SHP77 (cell line): ENCODE measurements at regions not wholly inside any gene's neighbourhood (a gene's known extent, or its start where the extent isn't known, plus 50 kb on each side); places are given as distances from the start of the nearest gene placed in this dataset.

Experiments used
- DNase-seq, 2 experiments: peaks; one replicate each; lab custom pipeline; 2025; lab: John Stamatoyannopoulos, UW

DNA sequence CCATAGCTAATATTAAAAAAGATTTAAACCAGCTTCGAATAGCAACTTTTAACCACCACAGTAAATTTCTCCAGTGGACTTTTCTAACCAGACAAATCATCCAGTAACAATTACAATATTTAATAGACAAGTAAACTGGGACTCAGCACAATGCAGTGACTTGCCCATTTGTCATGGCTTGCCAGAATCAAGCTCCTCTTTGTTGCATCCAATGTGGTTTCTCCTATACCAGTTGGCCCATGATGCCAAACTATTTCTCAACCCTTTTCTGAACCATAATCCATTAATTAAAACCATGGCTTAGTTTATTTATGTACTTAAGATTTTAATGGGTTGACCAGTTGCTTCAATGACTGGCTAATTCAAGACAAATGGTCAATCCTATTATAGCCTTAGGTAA is 64.4 kb downstream of the DIO2 start:
- DNase-seq = no peak

DNA sequence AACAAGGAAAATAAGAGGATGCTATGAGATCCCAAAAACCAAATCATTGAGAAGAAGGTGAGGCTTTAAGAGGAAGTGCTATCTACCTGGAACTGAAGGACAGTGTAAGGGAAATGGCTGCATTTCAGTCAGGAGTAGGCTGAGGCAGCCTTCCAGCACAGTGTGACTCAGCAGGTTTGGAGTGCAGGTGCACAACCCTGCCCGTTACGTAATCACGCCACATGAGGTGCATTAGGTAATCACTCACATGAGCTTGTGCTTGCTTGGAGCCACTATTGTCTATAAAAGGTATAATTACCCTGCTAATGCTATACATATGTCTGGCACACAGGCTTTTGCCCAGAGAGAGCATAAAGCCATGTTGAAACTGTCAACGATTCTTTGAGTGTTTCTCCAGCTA is 74.9 kb downstream of the DIO2 start:
- no peak for DNase-seq

DNA sequence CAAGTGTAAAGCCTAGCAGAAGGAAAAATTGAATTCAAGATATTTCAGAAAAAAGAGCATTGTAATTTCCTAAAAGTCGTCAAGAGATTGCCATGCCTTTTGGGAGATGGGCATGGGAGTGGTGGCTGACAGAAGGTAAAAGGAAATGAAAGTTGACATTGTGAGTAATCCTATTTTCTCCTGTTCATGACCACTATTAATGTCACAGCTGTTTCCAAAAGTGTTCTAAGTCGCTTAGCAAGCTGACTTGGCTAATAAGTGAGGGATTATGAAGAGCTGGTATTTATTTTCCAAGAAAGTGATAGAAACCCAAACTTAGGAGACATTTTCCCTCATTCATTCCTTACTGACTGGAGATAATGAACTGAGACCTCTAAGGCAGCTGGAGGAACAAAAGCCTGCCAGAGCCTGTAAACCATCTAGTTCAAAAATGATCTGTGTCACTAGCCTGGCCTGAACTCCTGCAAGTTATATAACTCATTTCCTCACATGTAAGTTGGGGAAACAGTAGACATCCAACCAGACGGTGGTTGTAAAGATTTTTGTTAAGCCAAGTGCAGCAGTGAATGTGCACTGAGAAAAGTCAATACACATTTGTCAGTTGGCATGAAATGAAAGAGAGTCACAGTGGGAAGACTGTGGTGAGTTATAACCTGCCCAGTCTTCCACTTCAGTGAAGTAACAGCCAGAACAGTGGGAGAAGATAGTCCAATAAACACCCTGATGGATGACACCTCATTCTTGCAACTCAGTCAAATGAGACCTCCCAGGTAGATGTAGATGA is 75.8 kb downstream of the DIO2 start:
- DNase-seq = no peak

DNA sequence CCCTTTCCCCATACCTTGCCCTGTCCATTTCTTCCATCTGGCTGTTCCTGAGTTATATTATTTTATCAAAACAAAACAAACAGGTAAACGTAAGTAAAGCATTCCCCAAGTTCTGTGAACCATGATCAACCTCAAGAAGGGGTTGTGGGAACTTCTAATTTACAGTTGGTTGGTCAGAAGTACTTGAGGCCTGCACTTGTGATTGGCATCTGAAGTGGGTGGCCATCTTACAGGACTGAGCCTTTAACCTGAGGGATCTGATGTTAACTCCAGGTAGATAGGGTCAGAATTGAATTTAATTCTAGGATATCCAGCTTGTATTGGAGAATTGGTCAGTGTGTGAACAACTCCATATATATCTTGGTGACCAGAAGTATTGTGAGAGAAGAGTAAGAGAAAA is 77.0 kb downstream of the DIO2 start:
- DNase-seq = no peak

DNA sequence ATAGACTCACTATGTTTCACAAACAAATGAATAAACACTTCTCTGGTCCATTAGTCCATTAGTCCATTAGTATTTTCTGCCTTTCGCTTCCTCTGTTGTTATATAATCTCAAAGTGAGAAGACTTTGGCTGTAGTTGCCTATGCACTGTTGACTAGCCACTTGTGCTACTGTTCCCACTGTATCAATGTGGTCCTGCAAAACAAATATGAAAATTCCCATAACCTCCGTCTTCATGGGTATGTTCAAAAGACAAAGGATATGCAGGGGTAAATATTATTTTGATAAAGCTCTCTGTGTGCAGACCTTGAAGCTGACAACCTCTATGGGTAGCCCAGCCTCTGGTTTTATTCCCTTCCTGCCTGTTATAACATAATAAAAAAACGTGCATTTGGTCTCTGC is 77.8 kb downstream of the DIO2 start:
- DNase-seq = no peak

DNA sequence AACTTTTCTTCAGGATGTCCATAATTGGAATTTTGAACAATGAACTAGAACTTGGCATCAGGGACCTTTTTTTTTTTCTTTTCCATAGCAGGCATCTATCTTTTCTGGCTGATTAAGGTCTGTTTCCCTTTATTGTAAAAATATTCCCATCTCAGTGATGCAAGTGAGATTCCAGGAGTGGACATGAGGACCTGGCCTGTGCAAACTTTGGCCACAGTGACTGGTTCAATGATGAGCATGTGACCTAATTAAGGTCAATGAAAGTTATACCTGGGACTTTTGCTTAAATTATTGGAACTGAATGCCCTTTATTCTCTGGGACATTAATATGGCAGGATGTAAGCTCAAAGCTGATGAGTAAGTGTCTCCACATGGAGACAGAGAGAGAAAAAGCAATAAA is 83.8 kb downstream of the DIO2 start:
- DNase-seq = no peak

DNA sequence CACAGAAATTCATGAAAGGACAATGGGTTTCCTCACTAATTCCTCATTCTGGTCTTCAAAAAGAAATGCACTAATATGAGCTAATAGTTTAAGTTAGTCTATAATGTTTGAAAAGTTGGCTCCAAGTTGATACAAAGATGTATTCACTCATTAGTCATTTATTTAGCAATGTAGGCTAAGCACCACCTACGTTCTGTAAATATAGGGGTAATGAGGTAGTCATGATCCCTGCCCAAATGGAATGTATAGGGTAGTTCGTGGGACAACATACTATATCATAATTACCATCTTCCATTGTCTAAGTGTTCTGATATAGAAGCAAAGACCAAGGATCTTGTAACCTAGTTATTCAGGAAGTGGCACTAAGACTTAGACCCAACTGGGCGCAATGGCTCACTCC is 86.5 kb downstream of the DIO2 start:
- DNase-seq = no peak

DNA sequence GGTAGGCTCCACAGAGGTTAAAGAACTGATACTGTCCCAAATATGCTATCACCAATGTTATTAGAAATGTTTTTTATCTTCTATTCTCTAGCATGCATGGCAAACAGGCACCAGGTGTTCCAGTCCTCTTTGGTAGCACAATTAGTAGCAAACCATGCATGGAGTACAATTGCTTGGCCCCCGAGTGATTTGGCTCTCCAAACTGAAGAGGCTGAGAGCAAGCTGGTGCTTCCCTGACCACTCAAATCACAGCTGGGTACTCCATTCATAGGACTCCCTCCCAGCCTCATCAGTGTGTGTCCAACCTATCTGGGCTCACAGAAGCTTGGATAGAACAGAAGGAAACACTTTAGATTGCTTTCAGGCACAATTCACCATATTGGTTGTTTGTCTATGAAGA is 93.4 kb downstream of the DIO2 start:
- DNase-seq = no peak

DNA sequence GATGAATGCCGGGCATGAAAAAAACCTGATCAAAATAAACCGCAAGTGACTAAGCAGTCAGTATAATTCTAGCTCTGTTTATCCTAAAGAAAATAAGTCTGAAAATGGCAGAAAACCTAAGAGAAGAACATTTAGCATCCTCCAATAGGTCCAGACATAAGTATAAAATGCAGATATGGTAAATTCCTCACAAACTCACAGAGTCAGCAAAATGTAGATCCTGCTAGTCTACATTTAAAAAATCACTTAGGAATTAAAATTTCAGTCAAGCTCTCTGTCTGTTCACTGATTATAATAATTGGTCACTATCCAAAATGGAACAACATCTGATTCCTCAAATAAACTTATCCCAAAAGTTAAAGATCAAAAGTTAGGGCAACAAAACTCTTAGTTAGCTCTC is 95.1 kb downstream of the DIO2 start:
- no peak for DNase-seq

DNA sequence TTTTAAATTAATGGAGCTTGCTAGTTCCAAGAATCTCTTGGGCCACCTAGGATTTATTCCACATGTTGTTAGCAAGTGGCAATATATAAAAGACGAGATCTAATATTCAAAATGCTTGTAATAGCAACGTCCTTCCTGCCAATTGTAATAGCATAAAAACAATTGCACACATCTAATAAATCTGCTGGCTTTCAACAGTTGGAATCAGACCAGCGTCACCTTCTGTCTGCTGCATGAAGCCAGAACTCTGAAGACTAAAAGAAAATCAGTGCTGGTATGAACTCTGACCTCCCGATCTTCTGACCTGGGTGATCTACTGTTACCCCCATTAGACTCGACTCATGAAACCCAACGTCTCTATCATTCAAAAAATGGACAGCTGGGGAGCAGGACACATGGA is 100.6 kb downstream of the DIO2 start:
- no peak for DNase-seq

DNA sequence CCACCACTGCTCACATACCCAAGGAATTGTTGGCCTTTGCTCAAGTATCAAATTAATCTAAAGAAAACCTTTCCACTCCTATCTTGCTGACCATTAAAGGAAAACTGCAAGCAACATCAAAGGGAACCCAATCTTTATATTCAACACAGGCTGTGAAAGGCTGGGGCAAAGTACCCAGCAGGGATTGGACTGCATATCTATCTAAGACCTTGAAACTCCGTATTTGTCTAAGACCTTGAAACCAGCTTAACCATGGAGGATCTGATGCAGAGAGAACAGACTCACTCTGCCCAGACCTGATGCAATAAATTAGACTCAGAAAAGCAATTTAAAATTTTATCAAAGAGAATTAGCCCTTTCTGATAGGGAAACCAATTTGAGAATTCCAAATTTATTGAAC is 102.2 kb downstream of the DIO2 start:
- DNase-seq = no peak

DNA sequence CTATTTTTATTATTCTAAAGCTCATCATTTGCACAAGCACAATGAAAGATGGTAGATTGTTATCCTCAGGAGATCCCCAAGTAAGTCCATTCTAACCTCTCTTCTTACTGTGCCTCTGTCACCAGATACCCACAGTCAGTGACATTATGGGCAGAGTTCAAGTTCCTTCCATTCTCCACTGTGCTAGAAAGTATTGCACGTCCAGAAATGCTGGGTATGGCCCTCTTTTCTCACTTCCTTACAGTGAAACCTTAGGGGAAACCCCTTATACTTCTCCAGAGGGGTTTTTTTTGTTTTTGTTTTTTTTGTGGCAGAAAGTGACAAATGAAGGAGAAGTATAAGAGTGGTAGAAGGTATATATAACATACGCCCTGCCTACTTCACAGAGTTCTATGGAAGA is 102.9 kb downstream of the DIO2 start:
- no peak for DNase-seq

DNA sequence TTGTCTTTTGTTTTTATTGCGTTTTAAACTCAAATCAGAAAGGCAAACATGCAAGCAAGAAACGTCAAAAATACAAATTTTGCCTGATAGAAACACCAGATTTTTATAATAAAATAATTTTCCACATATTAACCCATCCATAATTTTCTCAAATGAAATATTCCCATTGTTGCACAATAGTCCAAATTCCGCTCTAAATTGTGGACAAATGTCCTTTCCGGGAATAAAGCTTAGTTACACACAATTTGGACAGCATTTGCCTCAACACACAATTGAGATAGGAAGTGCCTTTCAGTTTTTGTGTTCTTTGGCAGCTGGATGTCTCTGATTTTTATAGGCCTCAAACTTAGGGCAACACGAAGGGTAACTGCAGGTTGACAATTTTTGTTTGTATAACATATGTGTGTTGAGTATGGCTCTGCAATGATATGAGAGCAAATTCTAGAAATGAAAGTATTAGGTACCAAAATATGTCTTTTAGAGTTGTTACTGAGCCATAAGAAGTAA is 105.8 kb downstream of the DIO2 start:
- DNase-seq = no peak

DNA sequence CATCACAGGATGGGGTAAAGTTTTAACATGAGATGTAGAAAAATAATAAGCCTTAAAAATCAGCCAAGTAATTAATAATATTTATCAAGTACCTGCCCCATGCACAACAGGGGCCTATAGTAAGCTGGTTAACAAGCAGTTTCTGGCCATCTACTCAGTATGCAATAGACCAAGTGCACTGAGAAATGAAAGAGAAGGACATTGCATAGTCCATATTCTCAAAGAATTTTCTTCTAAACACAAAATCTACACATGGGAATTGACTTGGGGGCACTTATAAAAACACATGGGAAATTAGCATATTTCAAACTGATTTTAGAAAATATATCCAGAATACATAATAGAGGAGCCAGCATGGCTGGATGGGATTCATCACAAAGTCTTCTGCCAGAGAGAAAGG is 109.5 kb downstream of the DIO2 start:
- DNase-seq = no peak

DNA sequence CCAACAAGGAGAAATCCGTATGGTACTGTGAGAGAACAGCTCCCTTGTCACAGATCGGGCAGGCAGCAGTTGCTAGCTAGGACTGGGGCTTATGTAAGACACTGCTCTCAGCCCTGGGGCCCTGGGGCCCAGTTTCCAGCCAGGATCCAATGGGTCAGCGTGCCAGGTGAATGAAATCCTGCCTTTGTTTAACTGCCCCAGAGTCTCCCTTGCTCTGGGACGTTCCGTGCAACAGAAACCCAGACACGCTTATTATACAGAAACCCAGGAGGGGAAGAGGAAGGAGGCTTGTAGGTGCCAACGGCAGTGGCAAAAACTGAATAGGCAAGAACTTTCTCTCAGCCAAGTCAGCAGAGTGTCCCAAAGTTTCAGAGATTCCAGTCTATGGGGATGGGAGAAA is 110.6 kb downstream of the DIO2 start:
- no peak for DNase-seq

DNA sequence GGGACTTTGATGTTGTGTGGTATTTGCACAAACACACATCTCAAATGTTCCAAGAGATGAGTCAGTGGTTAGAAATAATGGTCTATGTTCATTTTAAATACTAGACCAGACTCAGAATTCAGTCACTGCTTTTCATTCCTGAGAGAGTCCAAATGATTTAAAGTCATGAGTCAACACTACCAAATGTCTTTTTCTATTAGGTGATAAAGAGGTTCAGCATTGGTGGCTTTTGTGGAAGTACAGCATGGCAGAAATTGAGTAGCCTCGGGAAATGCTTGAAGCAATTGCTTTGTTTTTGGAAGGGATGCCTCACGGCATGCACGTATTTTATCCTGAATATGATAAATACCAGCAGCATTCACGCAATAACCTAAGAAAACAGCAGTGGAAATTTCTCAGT is 115.7 kb downstream of the DIO2 start:
- DNase-seq = no peak

DNA sequence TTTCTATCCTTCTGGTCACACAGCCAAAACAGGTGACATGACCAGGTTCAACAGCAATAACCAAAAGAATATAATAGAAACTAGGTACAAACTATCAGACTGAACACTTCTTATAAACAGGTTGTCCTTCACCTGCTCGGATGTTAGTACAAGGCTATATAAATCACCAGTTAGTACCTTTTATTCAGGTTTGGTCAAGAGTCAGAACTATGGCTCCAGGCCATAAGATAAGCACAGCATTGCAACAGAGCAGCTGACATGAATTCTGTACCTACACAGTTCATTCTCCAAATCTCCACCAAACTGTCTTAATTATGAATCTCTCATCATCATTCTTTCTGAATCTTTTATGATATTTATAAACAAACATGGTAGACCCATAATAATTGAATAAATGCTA is 123.9 kb downstream of the DIO2 start:
- DNase-seq = no peak

DNA sequence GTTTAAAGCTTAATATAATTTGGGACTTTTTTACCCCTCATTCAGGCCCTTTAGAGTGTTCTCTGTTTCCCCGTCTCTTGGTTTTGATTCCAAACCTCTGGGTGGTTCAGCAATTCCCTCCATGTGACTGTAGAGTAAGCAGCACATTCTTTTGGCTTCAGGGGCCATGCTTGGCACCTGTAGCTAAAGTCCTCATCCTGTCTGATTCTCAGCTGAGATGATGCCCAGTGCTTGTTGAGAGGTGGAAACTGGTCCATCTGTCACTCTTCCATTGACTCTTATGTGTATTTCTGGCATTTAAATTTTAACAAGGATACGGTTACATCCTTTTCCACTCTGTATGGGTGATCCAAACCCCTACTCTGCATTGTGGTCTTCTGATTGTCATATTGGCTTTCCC is 127.1 kb downstream of the DIO2 start:
- DNase-seq = no peak

DNA sequence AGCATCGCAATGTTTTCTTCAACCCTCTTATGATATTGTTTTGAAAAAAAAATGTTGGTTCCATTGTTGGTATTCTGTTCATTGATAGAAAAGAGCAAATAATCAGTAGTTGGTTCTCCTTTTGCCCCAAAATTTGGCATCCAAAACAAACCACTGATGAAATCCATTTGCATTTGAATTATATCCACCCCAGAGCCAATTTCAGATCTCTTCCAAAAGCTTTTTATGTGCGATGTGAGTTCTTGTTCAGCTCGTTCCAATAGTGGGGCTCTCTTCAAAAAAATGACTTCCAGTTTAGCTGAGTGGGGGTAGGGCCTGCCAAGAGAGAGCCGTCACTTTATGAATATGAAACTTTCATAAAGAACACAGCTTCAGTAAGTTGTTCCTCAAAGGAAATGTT is 130.7 kb downstream of the DIO2 start:
- no peak for DNase-seq

DNA sequence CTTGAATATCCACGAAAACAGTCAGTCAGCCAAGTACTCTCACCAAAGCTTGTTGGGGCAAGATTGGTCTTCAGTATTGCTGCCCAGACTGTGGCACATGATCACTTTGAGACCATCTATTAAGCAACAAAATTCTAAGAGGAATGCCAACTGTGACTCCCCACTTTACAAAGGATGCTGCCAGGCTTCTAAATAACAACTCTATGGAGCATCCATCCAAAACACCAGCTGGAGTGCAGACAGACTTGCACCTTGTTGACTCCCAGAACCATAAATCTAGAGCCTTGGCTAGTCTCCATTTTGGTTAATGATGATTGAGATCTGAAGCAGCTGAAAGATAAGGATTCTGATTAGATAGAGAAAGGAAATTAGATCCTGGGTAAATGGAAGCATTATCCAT is 132.8 kb downstream of the DIO2 start:
- DNase-seq = no peak

DNA sequence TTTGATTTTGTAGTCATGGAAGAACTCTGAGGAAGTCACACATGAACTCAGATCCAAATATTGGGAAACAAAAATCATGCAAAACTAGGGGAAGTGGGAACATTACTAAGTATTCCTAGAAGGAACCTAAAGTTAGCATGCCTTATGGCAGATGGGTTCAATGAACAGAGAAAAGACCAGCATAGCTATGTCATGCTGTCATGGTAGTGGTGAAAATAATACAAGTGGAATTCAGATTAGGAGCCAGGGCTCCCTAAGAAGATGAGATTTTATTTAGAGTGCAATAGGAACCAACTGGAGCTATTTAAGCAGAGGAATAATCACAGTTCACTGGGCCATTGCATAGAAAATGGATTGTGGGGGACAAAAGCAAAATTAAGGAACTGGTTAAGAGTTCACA is 134.0 kb downstream of the DIO2 start:
- no peak for DNase-seq

DNA sequence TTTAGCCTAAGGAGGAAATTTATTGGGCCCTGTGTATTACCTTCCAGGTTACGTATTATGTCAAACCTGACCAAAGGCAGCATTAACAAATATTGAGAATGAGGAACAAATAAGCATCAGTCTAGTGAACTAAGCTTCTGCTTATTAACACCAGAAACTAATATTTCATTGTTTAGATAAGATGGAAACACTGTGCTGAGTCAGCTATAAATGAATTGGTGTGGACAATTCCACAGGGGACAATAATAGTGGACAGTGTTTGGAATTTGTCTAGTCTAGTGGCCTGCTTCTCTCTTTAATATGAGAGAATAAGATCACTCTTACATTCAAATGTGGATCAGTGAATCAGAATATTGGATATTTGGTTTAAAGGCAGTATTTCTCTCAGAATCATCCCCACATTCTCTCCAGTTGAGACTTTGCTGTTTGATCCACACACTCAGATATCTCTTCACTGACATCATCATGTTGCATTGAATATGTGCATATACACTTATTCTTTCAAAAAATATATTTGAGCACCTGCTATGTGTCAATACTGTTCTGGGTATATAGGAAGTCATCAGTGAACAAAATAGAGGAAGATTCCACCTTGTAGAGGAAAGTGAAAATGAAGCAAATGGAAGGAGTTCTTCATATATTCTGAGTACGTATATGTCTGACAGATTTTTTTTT is 136.3 kb downstream of the DIO2 start:
- DNase-seq = no peak

DNA sequence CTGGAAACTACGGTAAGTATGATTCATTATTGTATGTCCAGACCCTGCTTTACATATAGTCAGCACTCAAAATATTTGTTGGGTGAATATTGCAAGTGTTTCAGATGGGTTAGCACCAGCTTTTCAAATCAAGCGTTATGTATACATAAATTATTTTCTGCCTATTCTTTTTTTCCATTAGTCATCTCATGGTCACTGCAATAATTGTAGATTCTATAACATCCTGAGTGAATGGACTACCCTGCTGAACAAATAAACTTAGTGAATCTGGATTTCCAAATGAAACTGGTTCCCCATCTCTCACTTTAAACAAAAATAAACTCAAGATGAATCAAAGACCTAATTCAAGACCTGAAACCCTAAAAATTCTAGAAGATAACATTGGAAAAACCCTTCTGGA is 152.3 kb downstream of the DIO2 start:
- no peak for DNase-seq

DNA sequence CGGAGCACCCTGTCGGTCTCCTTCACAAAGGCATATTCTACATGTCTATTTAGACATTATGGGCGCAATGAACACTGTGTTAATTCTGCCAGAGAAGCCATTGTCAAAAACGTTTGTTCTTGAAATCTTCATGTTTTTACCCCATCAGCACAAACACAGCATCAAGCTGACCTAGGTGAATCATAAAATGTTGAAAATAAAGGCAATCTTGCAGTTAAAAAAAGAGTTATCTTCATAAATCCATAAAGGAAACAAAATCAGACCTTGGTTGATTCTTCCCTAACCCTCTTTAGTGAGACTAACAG is 154.9 kb downstream of the DIO2 start:
- DNase-seq = no peak
